ENCODE measurements at regions not wholly inside any gene's neighbourhood (a gene's known extent, or its start where the extent isn't known, plus 50 kb on each side); places are given as distances from the start of the nearest gene placed in this dataset.
"Not testable (repeated sequence)": the region's sequence is repeated elsewhere in the genome, so short reads cannot be mapped to it uniquely, and the experiment has no call there.

- no peak for DNase-seq (ENCODE audit: low read depth)
Measured at GRCh38 chr2:23028106-23028505, 356.9 kb upstream of the KLHL29 start.

- no peak for DNase-seq (ENCODE audit: low read depth)
Measured at GRCh38 chr2:23029111-23029510, 355.9 kb upstream of the KLHL29 start.

- no peak for DNase-seq (ENCODE audit: low read depth)
Measured at GRCh38 chr2:23029951-23030350, 355.0 kb upstream of the KLHL29 start.

DNA sequence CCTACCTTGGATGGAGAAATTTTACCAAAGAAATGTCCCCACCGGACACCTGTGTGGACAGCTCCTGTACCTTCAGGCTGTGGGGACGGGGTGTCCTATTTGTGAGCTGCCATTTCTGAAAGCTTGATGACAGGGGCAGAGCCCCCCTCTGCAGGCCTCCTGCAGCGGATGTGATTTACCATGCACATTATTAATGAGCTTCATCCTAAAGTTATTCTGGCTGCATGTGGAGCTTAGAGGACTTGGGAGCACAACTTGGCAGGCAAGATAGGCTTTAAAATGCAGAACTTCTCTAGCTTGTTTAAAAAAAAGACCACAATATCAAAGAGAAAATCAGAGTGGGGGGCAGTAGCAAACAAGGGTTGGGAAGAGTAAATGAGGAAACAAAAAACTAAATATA, 350.0 kb upstream of the KLHL29 start:
- no peak for DNase-seq (ENCODE audit: low read depth)

- no peak for DNase-seq (ENCODE audit: low read depth)
Measured at GRCh38 chr2:23036629-23037028, 348.4 kb upstream of the KLHL29 start.

DNA sequence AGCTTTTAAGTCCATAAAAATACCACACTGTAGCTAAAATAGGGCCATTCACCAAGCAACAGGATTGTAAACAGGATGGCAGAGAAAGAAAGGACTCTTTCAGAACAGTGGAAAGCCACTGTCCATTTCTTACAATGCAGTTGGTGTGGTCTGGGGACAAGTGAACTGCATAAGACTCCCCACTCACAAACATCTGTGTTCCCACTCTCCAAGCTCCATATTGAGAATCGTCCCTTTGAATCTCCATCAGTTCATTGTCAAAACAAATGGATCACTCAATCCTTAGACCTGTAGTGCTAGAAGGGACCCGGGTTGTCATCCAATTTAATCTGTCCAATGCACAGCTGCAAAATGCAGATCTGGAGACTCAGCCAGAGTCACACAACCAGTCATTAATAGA, 347.4 kb upstream of the KLHL29 start:
- DNase-seq (ENCODE audit: low read depth), result no peak

DNA sequence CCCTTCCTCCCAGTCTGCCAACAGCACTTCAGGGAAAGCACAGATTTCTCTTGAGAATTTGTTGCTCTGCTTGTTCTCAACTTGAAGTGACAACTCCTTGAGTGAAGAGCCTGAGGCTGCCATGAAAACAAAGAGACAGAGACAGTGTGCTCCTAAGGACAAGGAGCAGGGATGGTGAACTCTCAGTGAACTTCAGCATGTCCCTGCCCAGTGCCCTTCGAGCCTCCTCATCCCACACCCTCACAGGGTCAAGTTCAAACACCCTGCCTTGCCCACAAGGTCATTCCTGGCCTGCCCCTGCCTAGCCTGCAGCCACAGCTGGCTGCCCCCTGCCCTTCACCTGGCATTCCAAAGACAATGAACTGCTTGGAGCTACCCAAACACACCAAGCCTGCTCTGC, 343.5 kb upstream of the KLHL29 start:
- no peak for DNase-seq (ENCODE audit: low read depth)

DNA sequence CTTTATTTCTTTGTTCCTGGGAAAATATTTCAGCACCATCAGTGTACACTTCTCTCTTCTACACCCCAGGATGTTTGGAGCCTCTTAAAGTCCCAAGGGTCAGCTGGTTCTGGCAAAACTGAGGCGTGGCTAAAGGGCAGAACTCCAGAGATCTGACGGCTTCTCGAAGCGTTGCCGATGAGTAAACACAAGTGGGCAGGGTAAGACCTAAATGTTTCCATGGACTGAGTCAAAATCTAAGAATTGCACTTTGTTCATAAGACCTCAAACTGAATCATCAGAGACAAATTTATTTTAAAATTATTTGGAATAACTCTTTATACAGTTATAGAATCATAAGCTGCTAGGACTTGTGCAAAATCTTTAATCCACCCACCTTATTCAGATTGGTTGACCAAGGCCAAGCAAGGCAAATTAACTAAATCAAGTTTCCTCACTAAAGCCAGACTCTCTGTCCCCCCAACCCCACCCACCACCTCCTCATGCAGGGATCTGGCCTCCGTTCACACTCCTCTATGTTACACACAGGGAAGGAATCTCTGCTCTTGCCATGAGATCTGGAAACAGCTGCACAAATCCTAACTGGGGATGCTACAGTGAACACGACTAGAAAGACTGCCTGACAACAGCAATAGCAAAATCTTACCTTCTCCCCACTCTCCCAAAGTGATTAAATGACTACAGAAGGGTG, 342.6 kb upstream of the KLHL29 start:
- DNase-seq (ENCODE audit: low read depth), result no peak

DNA sequence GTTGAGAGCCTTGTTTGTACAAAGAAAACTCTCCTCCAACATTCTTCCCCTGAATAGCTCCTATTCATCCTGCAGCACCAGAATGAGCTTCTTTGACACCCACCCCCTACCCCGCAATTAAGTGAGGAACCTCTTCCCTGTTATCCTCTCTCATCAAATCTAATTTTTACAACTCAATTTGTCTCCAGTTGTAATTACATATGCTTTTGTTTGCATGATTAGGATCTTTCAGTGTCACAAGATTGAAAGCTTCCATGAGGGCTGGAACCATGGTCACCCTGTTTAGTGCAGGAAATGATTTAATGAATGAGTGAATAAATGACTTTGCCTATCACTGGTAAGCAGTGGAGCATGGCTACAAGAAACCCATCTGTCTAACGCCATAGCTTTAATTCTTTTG, 334.6 kb upstream of the KLHL29 start:
- DNase-seq (ENCODE audit: low read depth), result no peak

DNA sequence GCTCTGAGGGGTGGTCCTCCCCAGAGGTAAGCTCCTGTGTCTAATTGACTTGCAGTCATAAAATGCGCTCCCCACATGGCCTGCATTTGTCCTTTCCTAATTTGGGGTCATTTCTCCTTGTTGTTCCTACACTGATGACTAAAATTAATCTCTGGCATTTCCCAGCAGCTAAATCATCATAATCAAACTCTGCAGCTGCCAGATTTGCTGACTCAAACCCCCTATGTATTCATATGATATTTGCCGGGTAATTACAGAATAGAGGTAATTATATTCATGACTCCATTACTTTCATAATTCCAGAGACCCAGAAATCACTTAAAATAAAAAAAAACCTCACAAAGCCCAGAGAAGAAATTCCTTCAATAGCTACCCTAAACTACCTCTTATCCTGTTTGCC, 331.4 kb upstream of the KLHL29 start:
- no peak for DNase-seq (ENCODE audit: low read depth)

DNA sequence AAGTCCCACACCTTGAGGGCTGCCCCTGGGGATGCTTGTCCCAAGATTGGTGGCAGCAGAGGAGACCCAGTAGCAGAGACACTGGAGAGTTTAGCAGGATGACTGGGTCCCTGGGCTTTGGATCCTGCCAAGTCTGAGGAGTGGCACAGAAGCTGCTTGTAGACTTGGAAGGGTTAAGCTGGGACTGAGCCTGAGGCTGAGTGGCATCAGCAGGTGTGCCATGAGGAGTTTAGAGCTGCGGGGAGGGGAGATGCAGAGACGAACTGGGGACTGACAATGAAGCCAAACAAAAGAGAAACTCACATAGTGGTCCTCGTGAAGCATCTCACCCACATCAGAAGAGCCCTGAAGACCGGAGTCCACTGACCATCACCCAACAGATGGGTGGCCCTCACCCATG, 329.7 kb upstream of the KLHL29 start:
- DNase-seq (ENCODE audit: low read depth), result no peak

- DNase-seq (ENCODE audit: low read depth), result not testable (repeated sequence)
Measured at GRCh38 chr2:23056846-23057245, 328.1 kb upstream of the KLHL29 start.

GRCh38 chr2:23058435-23058834, 326.5 kb upstream of the KLHL29 start:
- DNase-seq (ENCODE audit: low read depth), result no peak

GRCh38 chr2:23065210-23065609, 319.8 kb upstream of the KLHL29 start:
- DNase-seq (ENCODE audit: low read depth), result no peak

- no peak for DNase-seq (ENCODE audit: low read depth)
Measured at GRCh38 chr2:23065936-23066335, 319.0 kb upstream of the KLHL29 start.

DNA sequence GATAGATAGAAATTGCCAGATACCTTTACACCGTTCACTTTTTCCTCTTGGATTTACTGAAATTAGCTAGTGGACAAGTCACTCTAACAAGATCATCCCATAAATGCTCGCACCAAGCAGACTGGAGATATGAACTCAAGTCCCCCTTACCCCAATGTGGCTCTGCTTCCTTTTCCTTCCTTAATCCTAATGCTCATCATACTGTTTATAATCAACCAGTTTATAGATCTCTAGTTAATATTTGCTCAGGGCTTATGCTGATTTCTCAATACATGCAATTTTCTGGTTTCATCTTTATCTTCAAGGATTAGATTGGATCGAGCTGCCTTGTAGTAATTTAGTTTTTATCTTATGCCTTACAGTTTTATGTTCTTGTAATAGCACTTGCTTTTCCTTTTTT, 318.3 kb upstream of the KLHL29 start:
- DNase-seq (ENCODE audit: low read depth), result no peak

- DNase-seq (ENCODE audit: low read depth), result no peak
Measured at GRCh38 chr2:23069156-23069555, 315.8 kb upstream of the KLHL29 start.

- no peak for DNase-seq (ENCODE audit: low read depth)
Measured at GRCh38 chr2:23069923-23070322, 315.1 kb upstream of the KLHL29 start.

DNA sequence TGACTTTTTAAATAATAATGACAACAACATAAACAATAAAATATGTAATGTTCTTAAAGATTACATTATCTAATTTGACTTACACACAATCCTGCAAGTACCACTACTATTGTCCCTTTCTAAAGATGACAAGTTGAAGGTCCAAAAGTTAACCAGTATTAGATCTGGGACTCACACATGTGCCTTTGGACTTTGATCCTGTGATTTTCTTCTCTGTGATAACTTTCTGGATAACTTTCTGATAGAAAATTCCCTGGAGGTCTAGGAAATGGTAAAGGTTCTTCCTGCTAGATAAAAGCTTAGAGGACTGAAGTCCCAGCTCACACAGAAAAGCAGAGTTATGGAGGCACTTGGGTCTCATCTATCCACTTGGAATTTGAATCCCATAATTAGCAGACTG, 311.9 kb upstream of the KLHL29 start:
- DNase-seq (ENCODE audit: low read depth), result no peak

GRCh38 chr2:23073671-23074070, 311.3 kb upstream of the KLHL29 start:
- DNase-seq (ENCODE audit: low read depth), result no peak

- DNase-seq (ENCODE audit: low read depth), result no peak
Measured at GRCh38 chr2:23077596-23077995, 307.4 kb upstream of the KLHL29 start.

GRCh38 chr2:23078784-23079434, 306.1 kb upstream of the KLHL29 start:
- DNase-seq (ENCODE audit: low read depth), result no peak

DNA sequence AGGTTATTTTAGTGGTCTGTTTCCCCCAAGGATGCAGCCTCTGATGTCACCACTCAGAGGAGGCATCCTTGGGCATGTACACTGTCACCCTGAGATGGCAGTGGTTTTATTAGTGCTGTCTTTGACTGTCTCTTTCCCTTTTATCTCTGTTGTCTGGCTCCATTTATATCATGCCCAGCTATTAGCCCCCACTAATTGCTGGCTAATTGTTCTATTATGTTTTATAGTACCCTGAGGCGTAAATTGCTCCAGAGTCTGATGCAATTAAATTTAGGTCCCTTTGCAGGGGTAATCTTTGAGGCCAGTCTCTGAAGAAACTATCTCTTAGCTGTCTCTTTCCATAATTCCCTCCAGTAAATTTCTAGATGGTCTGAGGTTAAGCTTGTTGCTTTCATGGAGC, 301.0 kb upstream of the KLHL29 start:
- DNase-seq (ENCODE audit: low read depth), result no peak

DNA sequence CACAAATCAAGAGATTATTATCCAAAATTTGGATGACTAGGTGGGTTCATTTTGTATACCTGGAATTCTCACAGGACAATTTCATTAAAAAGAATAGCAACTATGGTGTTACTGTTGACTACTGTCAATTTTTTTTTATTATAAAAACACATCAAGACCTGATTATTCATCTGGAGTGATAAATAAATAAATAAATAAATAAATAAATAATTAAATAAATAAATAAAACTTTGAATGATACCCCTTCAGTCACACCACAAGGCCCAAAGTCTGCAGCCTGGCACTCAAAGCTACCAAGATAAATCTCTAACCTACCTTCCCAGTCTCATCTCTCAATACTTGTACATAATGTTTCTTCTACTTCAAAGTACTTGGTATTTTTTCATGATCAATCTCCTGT, 294.0 kb upstream of the KLHL29 start:
- DNase-seq (ENCODE audit: low read depth), result no peak
